Endothelial cell of umbilical vein (primary cell): ENCODE measurements at regions not wholly inside any gene's neighbourhood (a gene's known extent, or its start where the extent isn't known, plus 50 kb on each side); places are given as distances from the start of the nearest gene placed in this dataset.

Source experiments
- BruUV-seq: library from RNA; stranded (reverse); fragments of 400-500 nt; replicated peaks from 2 replicates; lab custom pipeline; 2021; lab: Mats Ljungman, UMichigan
- CTCF ChIA-PET: fragments of 300-600, 350-600 bp; sonication (Branson Sonifier 250); formaldehyde crosslinking; loops from one replicate; lab custom pipeline; 2021; ENCODE audit warnings: antibody characterized with exemption, inconsistent platforms; lab: Charles Lee
- POLR2A ChIA-PET: fragments of 300-600, 350-600 bp; sonication (Branson Sonifier 250); formaldehyde crosslinking; loops from one replicate; lab custom pipeline; 2021; ENCODE audit warnings: antibody characterized with exemption, inconsistent platforms; lab: Charles Lee
- DNase-seq: peaks from one replicate; pipeline ENCODE4 v3.0.0-alpha.2; 2011; ENCODE audit warnings: low read depth, low spot score
- FAIRE-seq: peaks from 2 replicates; lab custom pipeline; 2011; peaks lifted over from hg19 to GRCh38; lab: Jason Lieb, UNC
- H2AFZ ChIP-seq: 2 replicates; pipeline ENCODE4 v1.6.0; 2012; ENCODE audit warnings: low read depth, low read length, control low read depth, inconsistent platforms
- H3K27ac ChIP-seq: 2 replicates; pipeline ENCODE4 v1.5.1; 2011; ENCODE audit warnings: low read depth, mild to moderate bottlenecking, control low read depth, low read length, moderate library complexity; ENCODE audit not compliant: insufficient read depth
- H3K27me3 ChIP-seq, 2 experiments: 2 replicates each; pipeline versions ENCODE4 v1.6.0 to v1.6.1; 2011; ENCODE audit warnings: low read length in 2 of 2, mixed read lengths in 1 of 2; ENCODE audit not compliant: control insufficient read depth in 2 of 2, insufficient read depth in 2 of 2
- H3K36me3 ChIP-seq, 2 experiments: 2 replicates in 1 of 2; 3 replicates in 1 of 2; pipeline ENCODE4 v1.5.1; 2011; ENCODE audit warnings: low read length in 2 of 2, mild to moderate bottlenecking in 1 of 2, moderate library complexity in 1 of 2; ENCODE audit not compliant: control insufficient read depth in 2 of 2, insufficient read depth in 2 of 2; ENCODE audit errors: extremely low read depth in 1 of 2
- H3K4me1 ChIP-seq: 3 replicates; pipeline ENCODE4 v1.5.1; 2011; ENCODE audit warnings: mild to moderate bottlenecking, low read length; ENCODE audit not compliant: control insufficient read depth, insufficient read depth; ENCODE audit errors: extremely low read depth
- H3K4me2 ChIP-seq: 2 replicates; pipeline ENCODE4 v1.6.1; 2011; ENCODE audit warnings: low read length, control low read depth, mixed read lengths; ENCODE audit not compliant: insufficient read depth
- H3K4me3 ChIP-seq, 3 experiments: fragments of 200-600 bp in 1 of 3; sonication (generic), shearing (Covaris generic) in 1 of 3; replicated peaks in 1 of 3; 2 replicates each; pipeline ENCODE4 v1.5.1; 2011 to 2016; ENCODE audit warnings: control low read depth in 3 of 3, low read length in 3 of 3, mild to moderate bottlenecking in 2 of 3, inconsistent platforms in 1 of 3, low read depth in 1 of 3, moderate library complexity in 1 of 3; ENCODE audit not compliant: insufficient read depth in 1 of 3
- H3K79me2 ChIP-seq: 2 replicates; pipeline ENCODE4 v1.6.0; 2012; ENCODE audit warnings: low read length, inconsistent platforms; ENCODE audit not compliant: control insufficient read depth, insufficient read depth
- H3K9ac ChIP-seq: replicated peaks from 2 replicates; pipeline ENCODE3; 2011; ENCODE audit warnings: low read length, control low read depth; ENCODE audit not compliant: insufficient read depth; ENCODE audit errors: extremely low read depth
- H3K9me1 ChIP-seq: replicated peaks from 3 replicates; pipeline ENCODE4 v1.6.0; 2011; ENCODE audit warnings: mild to moderate bottlenecking, low read length; ENCODE audit not compliant: control insufficient read depth, insufficient read depth; ENCODE audit errors: extremely low read depth
- H3K9me3 ChIP-seq: replicated peaks from 2 replicates; pipeline ENCODE4 v1.5.1; 2012; ENCODE audit warnings: low read length, inconsistent platforms; ENCODE audit not compliant: control insufficient read depth, insufficient read depth
- H4K20me1 ChIP-seq: replicated peaks from 2 replicates; pipeline ENCODE3; 2011; ENCODE audit warnings: mild to moderate bottlenecking, low read length; ENCODE audit not compliant: control insufficient read depth, insufficient read depth; ENCODE audit errors: extremely low read depth
- CTCF ChIP-seq, 2 donors: IDR thresholded peaks; 1 replicate in 1 of 2; 2 replicates in 1 of 2; pipeline ENCODE4 v1.5.1; 2011; ENCODE audit warnings: low read length in 2 of 2, mild to moderate bottlenecking in 2 of 2, moderate library complexity in 2 of 2, control low read depth in 1 of 2, inconsistent platforms in 1 of 2, low read depth in 1 of 2; ENCODE audit not compliant: insufficient read depth in 1 of 2; ENCODE audit errors: extremely low read depth in 1 of 2
- EZH2 ChIP-seq: IDR thresholded peaks from 2 replicates; pipeline ENCODE4 v1.6.1; 2012; ENCODE audit warnings: borderline replicate concordance, low read depth, mild to moderate bottlenecking, moderate library complexity, low read length, inconsistent platforms; ENCODE audit not compliant: severe bottlenecking
- FOS ChIP-seq: IDR thresholded peaks from 2 replicates; pipeline ENCODE4 v1.6.1; 2011; ENCODE audit warnings: mild to moderate bottlenecking, low read length, moderate library complexity, borderline replicate concordance; ENCODE audit not compliant: insufficient read depth
- GATA2 ChIP-seq: IDR thresholded peaks from 2 replicates; pipeline ENCODE4 v1.7.0; 2011; ENCODE audit warnings: low read depth, mild to moderate bottlenecking, moderate library complexity, mixed read lengths, low read length; ENCODE audit not compliant: insufficient read length, insufficient read depth
- JUN ChIP-seq: IDR thresholded peaks from 2 replicates; pipeline ENCODE4 v1.6.1; 2011; ENCODE audit warnings: borderline replicate concordance, low read depth; ENCODE audit not compliant: insufficient read length, insufficient read depth
- MAX ChIP-seq: IDR thresholded peaks from 2 replicates; pipeline ENCODE4 v1.6.1; 2011; ENCODE audit not compliant: insufficient read depth, insufficient read length
- MYC ChIP-seq: IDR thresholded peaks from one replicate; pipeline ENCODE4 v1.6.1; 2011; ENCODE audit warnings: mild to moderate bottlenecking, low read depth, low read length
- POLR2A ChIP-seq: IDR thresholded peaks from 2 replicates; pipeline ENCODE4 v1.6.1; 2012; ENCODE audit warnings: low read depth, mild to moderate bottlenecking, control low read depth, low read length
- POLR2AphosphoS5 ChIP-seq: IDR thresholded peaks from 2 replicates; pipeline ENCODE4 v1.6.1; 2012; ENCODE audit warnings: low read depth, mild to moderate bottlenecking, control low read depth, low read length, moderate library complexity; ENCODE audit not compliant: insufficient read depth
- dilution Hi-C: fragments of 300-500 bp; cut with MboI; formaldehyde crosslinking; loops from one replicate; pipeline ENCODE4 v1.15.0; 2019; ENCODE audit warnings: low sequenced_read_pairs; ENCODE audit not compliant: extremely low pct_ligation_motif_present
- intact Hi-C: fragments of 100-400 bp; cut with micrococcal nuclease; formaldehyde crosslinking; loops from one replicate; pipeline ENCODE4 v1.10.0; 2022

GRCh38 chr22:48192071-48192470 is 1429.6 kb downstream of the TBC1D22A start:
- H3K27ac ChIP-seq = no peak overlapping the region
- no peaks in the 10 kb centered on the region for H3K27me3 ChIP-seq
- H3K79me2 ChIP-seq = no peaks in the 10 kb centered on the region
- H2AFZ ChIP-seq = no peak overlapping the region
- no TSS peak for BruUV-seq
- no peak for FAIRE-seq
- TF ChIP-seq MYC (no peak), GATA2 (no peak), POLR2A (no peak), POLR2AphosphoS5 (no peak), MAX (no peak), EZH2 (no peak), CTCF (IDR thresholded peaks at IDR 0.05; ENCODE audit: extremely low read depth in 1 of 2, insufficient read depth in 1 of 2, low read depth in 1 of 2, low read length in 2 of 2) (no peak), JUN (no peak), FOS (no peak)
- ChIA-PET CTCF (no interaction called here), POLR2A (no interaction called here)
- H3K9me1 ChIP-seq = no peaks in the 10 kb centered on the region
- H3K4me2 ChIP-seq = no peak overlapping the region
- H3K9ac ChIP-seq = no peak overlapping the region
- H3K36me3 ChIP-seq = no peaks in the 10 kb centered on the region
- no peak overlapping the region for H3K4me3 ChIP-seq
- no peak for DNase-seq
- dilution Hi-C loops = no loop called here
- H3K4me1 ChIP-seq = no peaks in the 10 kb centered on the region
- intact Hi-C loops = no loop called here
- peaks cover 4% of the 10 kb centered on the region for H3K9me3 ChIP-seq
- no peaks in the 10 kb centered on the region for H4K20me1 ChIP-seq
